Vagina (tissue), 2 donors: ENCODE measurements at regions not wholly inside any gene's neighbourhood (a gene's known extent, or its start where the extent isn't known, plus 50 kb on each side); places are given as distances from the start of the nearest gene placed in this dataset.

ENCODE experiments used
- DNase-seq, 2 donors: peaks; one replicate each; pipeline ENCODE4 v3.0.0-alpha.2; 2017; ENCODE audit errors: extremely low spot score in 2 of 2
- H3K27ac ChIP-seq: fragments of 200-600 bp; sonication (generic); one replicate; pipeline ENCODE4 v1.5.1; 2019
- H3K27me3 ChIP-seq: fragments of 200-600 bp; sonication (generic); one replicate; pipeline ENCODE4 v1.5.1; 2019
- H3K36me3 ChIP-seq, 2 donors: fragments of 200-600 bp; sonication (generic); one replicate each; pipeline ENCODE4 v1.5.1; 2017 to 2019
- H3K4me1 ChIP-seq: fragments of 200-600 bp; sonication (generic); one replicate; pipeline ENCODE4 v1.5.1; 2019
- H3K4me3 ChIP-seq, 2 donors: fragments of 200-600 bp; sonication (generic); 1 replicate in 1 of 2; 2 replicates in 1 of 2; pipeline ENCODE4 v1.5.1; 2016 to 2019
- H3K9me3 ChIP-seq: fragments of 200-600 bp; sonication (generic); one replicate; pipeline ENCODE4 v1.5.1; 2019
- POLR2A ChIP-seq, 2 donors: fragments of 450-650 bp; IDR thresholded peaks; one replicate each; pipeline ENCODE4 v1.6.1; 2017; ENCODE audit warnings: antibody characterized with exemption in 2 of 2, mild to moderate bottlenecking in 2 of 2, moderate library complexity in 2 of 2
- POLR2AphosphoS5 ChIP-seq, 2 donors: sonication (generic); formaldehyde crosslinking; IDR thresholded peaks; one replicate each; pipeline ENCODE4 v1.9.0; 2017; ENCODE audit warnings: antibody characterized with exemption in 2 of 2, mild to moderate bottlenecking in 2 of 2, low read depth in 1 of 2; ENCODE audit not compliant: insufficient read depth in 1 of 2
- intact Hi-C: fragments of 100-400 bp; cut with DNase I; formaldehyde crosslinking; loops from one replicate; pipeline ENCODE4 v1.15.1; 2023
- TF ChIP-seq, protein P1 (sequence below), 3 experiments: fragments of 450-650 bp in 2 of 3; fragments of 200-600 bp in 1 of 3; sonication (generic) in 1 of 3; IDR thresholded peaks; one replicate each; pipeline ENCODE4 v1.5.1; 2017 to 2019; ENCODE audit warnings: antibody characterized with exemption in 3 of 3, mild to moderate bottlenecking in 2 of 3, moderate library complexity in 2 of 3

DNA sequence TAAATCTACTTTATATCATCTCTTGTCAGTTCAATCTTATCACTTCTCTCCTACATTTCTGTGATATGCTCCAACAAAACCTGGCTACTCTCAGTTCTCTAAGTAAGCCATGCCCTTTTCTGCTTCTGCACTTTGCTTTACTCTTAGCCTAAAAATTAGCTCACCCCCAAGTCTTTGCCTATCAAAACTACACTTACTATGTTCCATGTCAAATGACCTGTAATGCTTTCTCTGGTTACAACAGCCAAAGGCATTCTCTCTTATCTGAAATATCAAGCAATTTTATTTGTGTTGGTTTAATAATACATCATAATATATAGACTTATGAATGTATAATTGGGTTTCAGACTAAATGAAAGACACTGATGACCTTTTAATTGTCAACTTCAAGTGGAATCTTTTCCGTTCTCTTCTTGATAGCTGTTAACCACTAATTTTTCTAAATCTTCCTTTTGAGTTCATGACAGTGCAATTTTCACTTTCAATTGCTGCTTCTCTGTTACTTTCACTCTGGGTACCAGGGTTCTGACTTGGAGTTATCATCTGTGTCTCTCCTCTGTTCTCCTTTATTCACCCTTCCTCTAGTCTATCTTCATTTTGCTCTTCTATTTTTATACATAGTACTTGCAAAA lies 619.0 kb upstream of the GOLIM4 start:
- H3K9me3 ChIP-seq: no peaks in the 10 kb centered on the region
- no peak for DNase-seq
- no peak overlapping the region for H3K27ac ChIP-seq
- no peak overlapping the region for H3K4me3 ChIP-seq
- intact Hi-C loops: no loop called here
- no peaks in the 10 kb centered on the region for H3K27me3 ChIP-seq
- no peaks in the 10 kb centered on the region for H3K4me1 ChIP-seq
- no peak for TF ChIP-seq POLR2AphosphoS5 (IDR thresholded peaks at IDR 0.05; ENCODE audit: insufficient read depth in 1 of 2, low read depth in 1 of 2)
- TF ChIP-seq, protein P1, sequence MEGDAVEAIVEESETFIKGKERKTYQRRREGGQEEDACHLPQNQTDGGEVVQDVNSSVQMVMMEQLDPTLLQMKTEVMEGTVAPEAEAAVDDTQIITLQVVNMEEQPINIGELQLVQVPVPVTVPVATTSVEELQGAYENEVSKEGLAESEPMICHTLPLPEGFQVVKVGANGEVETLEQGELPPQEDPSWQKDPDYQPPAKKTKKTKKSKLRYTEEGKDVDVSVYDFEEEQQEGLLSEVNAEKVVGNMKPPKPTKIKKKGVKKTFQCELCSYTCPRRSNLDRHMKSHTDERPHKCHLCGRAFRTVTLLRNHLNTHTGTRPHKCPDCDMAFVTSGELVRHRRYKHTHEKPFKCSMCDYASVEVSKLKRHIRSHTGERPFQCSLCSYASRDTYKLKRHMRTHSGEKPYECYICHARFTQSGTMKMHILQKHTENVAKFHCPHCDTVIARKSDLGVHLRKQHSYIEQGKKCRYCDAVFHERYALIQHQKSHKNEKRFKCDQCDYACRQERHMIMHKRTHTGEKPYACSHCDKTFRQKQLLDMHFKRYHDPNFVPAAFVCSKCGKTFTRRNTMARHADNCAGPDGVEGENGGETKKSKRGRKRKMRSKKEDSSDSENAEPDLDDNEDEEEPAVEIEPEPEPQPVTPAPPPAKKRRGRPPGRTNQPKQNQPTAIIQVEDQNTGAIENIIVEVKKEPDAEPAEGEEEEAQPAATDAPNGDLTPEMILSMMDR (IDR thresholded peaks at IDR 0.05): no peak
- H3K36me3 ChIP-seq: no peaks in the 10 kb centered on the region

DNA sequence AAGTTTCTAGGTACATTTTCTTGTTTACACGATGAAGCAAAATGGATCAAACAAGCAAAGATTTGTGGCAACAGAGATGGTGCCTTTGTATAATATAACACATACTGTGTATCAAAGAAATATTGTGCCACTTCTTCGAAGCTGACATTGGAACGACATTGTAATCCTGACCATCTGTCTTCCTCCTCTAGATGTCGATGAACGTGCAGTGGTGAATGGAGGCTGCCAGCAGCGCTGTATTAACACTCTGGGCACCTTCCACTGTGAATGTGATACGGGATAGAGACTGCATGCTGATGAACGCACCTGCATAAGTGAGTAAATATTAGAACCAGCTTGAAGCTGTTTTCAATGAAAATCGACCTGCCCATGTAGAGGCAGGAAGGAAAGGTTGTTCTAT lies 613.3 kb upstream of the GOLIM4 start:
- Histone ChIP-seq H3K36me3 (no peaks in the 10 kb centered on the region), H3K9me3 (no peaks in the 10 kb centered on the region), H3K4me1 (no peaks in the 10 kb centered on the region), H3K27ac (no peak overlapping the region), H3K4me3 (no peak overlapping the region), H3K27me3 (no peaks in the 10 kb centered on the region)
- intact Hi-C loops: no loop called here
- TF ChIP-seq POLR2A (IDR thresholded peaks at IDR 0.05) (no peak), POLR2AphosphoS5 (IDR thresholded peaks at IDR 0.05; ENCODE audit: insufficient read depth in 1 of 2, low read depth in 1 of 2) (no peak)
- TF ChIP-seq, protein P1 (IDR thresholded peaks at IDR 0.05): no peak
- DNase-seq: no peak

DNA sequence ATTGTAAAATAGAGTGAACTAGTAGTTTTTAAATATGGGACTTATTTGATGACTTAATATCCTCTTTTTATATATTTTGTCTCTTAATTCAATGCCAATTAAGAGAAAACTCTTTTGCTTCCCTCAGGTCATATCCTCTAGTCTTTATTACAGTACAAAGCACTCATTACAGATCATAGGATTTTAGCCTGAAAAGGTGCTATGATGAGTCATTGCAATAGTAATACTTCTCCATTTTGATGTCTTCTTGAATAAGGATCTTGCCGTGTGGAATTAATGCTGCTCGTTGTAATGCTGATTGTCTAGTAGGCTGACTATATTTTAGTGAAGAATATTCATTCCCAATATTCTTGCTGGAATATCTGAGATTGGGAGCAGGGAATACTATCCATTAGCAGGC lies 612.2 kb upstream of the GOLIM4 start:
- no peaks in the 10 kb centered on the region for H3K4me1 ChIP-seq
- H3K27me3 ChIP-seq: no peaks in the 10 kb centered on the region
- TF ChIP-seq POLR2A (IDR thresholded peaks at IDR 0.05) (no peak), POLR2AphosphoS5 (IDR thresholded peaks at IDR 0.05; ENCODE audit: insufficient read depth in 1 of 2, low read depth in 1 of 2) (no peak)
- TF ChIP-seq, protein P1 (IDR thresholded peaks at IDR 0.05): no peak
- H3K36me3 ChIP-seq: no peaks in the 10 kb centered on the region
- DNase-seq: no peak
- no peaks in the 10 kb centered on the region for H3K9me3 ChIP-seq
- intact Hi-C loops: no loop called here
- H3K27ac ChIP-seq: no peak overlapping the region
- no peak overlapping the region for H3K4me3 ChIP-seq

DNA sequence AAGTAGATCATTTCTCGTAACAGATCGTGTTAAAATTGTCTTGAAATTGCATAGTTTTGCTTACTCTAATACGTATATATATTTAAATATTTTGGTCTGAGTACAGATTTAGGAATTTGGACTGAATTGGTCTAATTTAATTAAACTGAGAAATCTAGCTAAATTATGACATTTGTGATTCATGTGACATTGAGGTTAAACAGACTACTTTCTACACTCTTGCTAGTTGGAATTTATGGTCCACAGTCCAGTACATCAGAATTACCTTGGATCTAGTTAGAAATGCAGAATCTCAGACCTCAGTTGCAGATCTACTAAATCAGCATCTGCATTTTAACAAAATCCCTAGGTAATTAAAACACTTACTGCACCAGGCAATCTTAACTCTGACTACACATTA lies 609.7 kb upstream of the GOLIM4 start:
- Histone ChIP-seq H3K4me3 (no peak overlapping the region), H3K27me3 (no peaks in the 10 kb centered on the region), H3K9me3 (no peaks in the 10 kb centered on the region), H3K27ac (no peak overlapping the region), H3K36me3 (no peaks in the 10 kb centered on the region), H3K4me1 (no peaks in the 10 kb centered on the region)
- TF ChIP-seq, protein P1 (IDR thresholded peaks at IDR 0.05): no peak
- no peak for TF ChIP-seq POLR2AphosphoS5 (IDR thresholded peaks at IDR 0.05; ENCODE audit: insufficient read depth in 1 of 2, low read depth in 1 of 2)
- no peak for TF ChIP-seq POLR2A (IDR thresholded peaks at IDR 0.05)
- intact Hi-C loops: no loop called here
- DNase-seq: no peak

DNA sequence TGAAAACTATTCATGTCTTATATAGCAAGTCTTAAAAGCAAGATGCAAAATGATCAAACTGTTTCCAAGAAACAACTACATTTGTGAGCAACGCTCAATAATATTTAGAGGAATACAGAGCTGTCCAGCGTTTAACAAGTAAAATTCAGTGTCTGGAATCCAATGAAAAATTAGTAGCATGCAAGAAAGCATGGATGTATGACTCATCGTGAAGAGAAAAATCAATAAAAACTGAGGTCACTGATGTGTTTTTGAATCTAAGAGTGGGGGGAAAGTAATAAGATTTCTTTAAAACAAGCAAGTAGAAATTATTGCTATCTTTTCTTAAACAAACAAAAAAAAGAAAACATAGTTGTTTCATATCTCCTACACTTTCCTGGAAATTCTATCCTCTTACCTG lies 600.3 kb upstream of the GOLIM4 start:
- Histone ChIP-seq H3K4me1 (no peaks in the 10 kb centered on the region), H3K4me3 (no peak overlapping the region), H3K9me3 (no peaks in the 10 kb centered on the region), H3K27me3 (no peaks in the 10 kb centered on the region), H3K27ac (no peak overlapping the region), H3K36me3 (no peaks in the 10 kb centered on the region)
- TF ChIP-seq, protein P1 (IDR thresholded peaks at IDR 0.05): no peak
- TF ChIP-seq POLR2AphosphoS5 (IDR thresholded peaks at IDR 0.05; ENCODE audit: insufficient read depth in 1 of 2, low read depth in 1 of 2): no peak
- TF ChIP-seq POLR2A (IDR thresholded peaks at IDR 0.05): no peak
- no peak for DNase-seq
- intact Hi-C loops: no loop called here
